ENCODE measurements at regions not wholly inside any gene's neighbourhood (a gene's known extent, or its start where the extent isn't known, plus 50 kb on each side); places are given as distances from the start of the nearest gene placed in this dataset.

DNA sequence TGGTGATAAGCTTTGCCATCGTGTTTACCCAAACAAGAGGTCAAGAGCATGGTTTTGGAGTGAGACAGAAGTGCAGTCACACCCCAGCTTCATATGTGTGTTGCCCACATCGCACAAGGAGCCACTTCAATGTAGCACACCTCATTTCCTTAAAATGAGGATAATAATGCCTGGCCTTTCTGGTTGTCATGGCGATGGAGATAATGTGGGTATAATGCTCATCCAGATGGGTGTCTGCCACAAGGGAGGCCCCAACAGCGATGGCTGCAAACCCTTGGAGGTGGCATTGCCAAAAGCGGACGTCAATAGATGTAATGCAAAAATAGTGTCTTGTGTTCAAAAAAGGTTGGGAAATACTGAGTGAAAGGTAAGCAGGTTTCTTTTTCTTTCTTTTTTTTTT is 83.1 kb upstream of the AJAP1 start:
- DNase-seq (ENCODE audit: low read depth in 2 of 2), result no peak

DNA sequence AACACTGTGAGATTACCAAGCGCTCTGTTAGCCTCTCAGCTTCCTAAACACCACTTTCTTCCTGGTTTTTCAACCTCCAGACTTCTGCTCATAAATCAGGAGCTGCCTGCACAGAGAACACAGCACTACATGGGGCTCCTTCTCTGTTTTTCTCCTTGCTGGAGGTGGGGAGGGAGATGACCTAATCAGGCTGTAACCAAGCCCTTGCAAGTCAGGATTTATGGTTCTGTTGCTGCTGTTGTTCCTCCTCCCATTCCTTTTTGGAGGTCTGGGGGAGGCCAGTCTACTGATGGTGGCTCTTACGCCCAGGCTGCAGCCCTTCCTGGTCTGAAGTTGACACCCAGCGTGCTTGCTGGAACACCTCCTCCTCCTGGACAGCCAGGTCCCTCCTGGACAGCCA is 80.9 kb upstream of the AJAP1 start:
- no peak for DNase-seq (ENCODE audit: low read depth in 2 of 2)

DNA sequence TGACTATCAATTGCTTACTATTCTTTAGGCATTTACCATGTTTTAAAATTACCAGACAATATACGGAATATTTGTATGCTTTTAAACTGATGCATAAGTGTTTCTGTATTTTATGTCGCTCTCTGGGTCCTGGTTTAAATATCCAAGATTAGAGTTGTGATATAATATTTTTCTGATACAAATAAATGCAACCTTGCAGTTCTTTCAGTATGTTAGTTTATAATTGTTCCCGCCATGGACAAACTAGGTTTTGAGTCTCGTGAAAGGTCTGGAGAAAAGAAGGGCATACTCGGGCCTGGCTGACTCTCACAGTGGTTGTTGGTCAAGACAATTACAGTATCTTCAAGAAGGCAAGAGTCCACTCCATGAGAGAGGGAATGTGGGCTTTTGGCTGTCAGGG is 72.6 kb upstream of the AJAP1 start:
- no peak for DNase-seq (ENCODE audit: low read depth in 2 of 2)

DNA sequence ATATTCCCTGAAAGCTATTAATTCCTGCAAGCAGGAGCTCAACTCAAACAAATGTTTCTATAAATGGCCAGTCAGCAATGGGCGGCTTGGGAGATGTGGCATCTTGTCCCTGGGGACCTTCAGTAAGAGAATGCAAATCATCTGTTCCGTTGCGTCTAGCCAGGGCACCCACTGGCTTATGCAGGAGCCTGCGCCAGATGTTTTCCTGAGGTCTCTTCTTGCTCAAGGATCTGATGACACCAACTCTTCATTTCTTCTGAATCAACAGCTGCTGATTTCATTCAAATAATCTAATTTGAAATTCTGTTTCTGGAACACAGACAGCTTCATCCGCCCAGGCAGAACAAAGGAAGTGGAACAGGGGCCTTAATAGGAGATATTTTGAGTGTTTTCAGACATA is 70.0 kb upstream of the AJAP1 start:
- no peak for DNase-seq (ENCODE audit: low read depth in 2 of 2)

DNA sequence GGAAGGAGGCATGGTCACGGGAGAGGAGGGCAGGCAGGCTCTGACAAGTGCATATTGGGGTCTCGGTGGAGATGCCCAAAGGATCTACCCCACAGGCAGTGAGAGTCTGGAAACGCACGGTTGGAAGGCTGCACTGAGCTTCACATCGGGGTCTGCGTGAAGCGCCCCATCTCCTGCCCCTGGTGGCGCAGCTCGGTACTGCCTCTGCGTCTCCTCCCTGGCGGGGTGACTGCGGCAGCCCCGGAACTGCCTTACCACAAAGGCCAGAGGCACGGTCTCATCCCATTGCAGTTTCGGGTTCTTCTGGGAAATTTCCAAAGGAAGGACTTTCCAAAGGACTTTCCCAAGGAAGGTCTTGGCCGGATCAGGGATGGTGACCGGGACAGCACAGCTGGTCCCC is 69.2 kb upstream of the AJAP1 start:
- DNase-seq (ENCODE audit: low read depth in 2 of 2), result peak; percentile 34 to 67

DNA sequence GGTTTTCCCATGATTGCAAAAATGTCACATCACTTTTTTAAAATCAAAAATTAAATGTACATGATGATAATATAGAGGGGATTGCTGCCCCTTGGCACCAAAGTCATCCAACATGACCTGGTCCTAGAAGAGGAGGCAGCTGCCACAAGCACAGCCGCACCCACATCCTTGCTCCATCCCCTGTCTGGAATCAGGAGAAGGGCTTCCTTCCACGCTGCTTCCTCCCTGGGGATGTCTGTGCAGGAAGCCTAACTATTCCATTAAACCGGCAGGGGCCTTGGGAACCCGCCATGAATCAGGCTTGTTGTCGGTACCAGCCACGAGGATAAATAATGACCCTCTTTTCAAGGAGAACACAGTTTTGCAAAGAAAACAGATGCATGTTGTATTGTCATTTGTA is 68.7 kb upstream of the AJAP1 start:
- DNase-seq (ENCODE audit: low read depth in 2 of 2), result no peak

DNA sequence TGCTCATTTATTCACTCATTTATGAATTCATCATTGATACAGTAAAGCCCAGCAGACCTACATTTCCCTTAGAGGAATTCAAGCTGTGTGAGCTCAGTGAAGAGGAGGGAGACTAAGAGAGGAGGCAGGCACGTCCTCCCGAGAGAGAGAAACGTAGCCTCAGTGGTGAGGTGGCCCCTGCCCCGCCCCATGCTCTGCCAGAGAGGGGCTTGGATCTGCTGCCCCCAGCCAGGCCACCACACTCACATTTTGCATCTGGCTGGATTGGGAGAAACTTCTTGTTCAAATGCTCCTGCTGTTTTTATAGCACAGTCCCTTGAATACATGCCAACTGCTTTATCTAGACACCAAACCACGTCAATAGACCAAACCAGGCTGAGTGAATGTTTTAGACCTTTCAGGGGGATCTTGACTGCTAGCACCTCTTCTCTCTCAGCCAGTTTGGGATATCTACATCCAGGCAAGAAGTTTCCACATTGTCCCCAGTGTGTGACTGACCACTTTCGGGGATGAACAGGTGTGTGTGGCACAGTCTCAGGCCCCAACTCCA is 67.7 kb upstream of the AJAP1 start:
- DNase-seq (ENCODE audit: low read depth in 2 of 2), result no peak

DNA sequence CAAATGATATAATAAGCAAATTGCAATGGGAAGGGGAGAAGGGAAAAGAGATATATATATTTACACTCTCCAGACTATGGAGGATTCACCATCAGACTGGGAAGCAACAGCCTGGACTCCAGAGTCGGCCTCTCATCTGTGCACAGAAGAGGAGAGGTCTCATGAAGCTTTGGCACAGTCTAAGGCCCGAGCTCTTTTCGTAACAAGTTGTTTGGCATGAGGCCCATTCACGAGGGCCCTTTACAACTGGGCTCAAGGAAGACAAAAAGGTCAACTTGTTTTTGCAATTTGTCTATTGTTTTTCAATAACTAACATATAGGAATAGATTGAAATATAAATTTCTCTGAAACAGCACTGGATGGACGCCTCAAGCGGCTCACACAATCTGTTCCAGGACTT is 66.7 kb upstream of the AJAP1 start:
- no peak for DNase-seq (ENCODE audit: low read depth in 2 of 2)

DNA sequence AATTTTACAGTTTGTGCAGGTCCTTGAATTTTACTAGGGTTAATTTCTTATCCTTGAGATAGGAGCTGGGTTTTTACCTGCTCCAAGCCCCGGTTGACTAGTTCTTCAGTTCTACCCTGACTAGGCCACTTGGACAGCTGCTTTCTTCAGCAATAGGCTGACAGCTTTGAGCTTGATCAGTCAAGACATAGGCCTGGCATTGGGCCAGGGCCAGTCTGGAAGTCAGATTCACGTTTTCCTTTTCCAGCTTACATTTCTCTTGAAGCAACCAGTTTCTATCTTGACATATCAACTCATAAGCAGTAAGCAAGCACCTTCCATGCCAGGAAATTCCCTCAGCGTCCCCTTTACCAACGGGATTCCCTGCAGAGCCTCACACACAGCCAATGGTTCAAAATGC is 63.7 kb upstream of the AJAP1 start:
- DNase-seq (ENCODE audit: low read depth in 2 of 2), result no peak

DNA sequence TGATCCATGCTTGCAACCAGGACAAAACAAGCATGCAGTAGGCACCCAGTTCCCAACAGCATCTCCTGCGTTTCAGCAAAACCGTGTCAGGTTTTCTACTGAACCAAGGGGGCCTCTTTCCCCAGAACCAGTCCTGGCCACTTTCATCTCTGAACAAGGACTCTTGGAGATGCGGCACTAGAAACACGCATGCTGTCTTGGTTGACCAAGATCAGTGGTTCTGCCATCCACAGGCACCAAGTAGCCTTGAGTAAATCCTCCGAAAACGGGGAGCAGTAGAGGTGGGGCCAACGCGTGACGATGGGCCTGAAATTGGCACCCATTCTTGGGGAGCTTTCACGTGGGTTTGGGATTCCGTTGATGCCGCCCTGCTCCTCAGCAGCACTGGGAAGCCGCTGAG is 62.5 kb upstream of the AJAP1 start:
- no peak for DNase-seq (ENCODE audit: low read depth in 2 of 2)

DNA sequence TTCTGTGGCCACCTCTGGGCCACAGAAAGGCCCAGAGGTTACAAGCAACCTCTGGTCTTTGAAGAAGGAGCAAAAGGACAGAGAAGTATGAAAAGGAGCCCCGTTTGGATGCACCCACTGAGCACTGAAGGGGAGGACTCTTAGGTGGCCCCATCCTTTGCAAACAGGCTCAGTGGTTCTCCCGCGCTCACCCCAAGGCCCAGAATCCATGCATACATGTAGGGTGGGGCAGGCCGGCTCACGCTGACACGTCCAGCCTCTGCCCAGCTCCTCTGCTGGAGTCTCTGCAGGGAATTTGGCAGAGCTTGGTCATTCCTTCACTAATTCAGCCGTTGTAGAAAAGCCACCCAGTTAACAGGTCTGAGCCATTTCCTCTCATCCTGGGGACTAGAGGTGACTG is 61.3 kb upstream of the AJAP1 start:
- DNase-seq (ENCODE audit: low read depth in 2 of 2), result no peak

DNA sequence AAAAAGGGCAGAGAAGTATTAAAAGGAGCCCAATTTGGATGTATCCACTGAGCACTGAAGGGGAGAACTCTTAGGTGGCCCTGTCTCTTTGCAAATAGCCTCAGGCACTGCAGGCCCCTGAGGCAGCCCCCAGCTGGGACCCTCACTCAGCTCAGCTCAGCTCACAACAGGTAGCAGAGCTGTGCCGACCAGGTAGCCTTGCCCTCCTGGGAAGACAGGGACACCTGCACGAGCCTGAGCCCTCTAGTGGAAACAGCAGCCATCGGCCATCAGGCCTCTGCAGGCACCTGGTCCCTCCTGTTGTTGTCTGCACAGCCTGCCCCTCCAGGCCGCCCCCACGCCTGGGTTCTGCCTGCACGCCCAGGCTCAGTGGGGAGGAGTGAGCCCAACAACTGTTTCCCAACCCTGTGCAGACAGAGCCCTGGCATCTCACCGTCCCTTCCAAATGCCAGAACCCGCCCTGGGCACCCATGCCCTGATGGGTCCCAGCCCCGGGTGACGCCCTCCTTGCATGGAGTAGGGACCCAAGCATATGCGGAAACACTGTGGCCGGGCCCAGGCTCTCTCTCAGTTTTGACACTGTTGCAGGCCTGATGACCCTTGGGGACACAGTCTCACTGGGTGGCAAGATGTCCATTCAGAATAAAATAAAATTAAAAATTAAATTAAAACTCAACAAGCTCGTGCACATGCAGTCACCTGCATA is 60.0 kb upstream of the AJAP1 start:
- DNase-seq (ENCODE audit: low read depth in 2 of 2), result no peak

DNA sequence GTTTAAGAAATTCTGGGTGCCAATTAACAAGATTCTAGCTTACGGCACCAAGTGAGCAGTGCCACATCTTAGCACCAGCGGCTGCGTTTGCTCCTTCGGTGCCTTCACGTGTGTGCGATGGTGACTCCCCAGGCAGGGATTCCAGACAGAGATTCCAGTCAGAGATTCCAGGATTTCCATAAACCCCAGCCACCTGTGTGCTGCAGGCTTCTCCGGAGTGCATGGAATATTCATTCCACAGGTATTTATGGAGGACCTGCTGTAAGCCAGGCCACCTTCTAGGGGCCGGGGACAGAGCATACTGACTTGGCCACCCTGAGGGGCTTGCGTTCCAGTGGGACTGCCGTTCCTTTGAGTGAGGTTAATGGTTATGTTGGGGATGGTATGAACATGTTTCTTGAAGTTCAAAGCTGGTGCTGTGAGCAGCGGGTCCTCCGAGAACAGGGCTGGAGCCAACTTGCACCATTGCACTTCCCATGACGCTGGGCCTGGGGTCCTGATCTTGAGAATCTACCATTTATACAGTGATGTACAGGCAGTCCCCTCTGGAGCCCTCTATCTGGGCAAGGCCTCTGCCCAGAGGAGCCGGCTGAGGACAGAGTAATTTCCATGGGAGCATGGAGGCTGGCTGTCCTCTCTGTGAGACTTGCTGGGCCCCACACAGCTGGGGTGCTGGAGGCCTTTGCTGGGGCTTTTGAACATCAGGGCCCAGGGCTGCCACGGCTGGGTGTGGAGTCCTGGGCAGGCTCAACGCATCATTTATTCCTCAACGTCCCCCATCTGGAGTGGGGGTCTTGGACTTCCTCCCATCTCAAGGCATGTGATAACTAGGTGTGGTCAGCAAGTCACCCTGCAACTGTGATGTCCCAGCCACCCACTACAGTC is 58.8 kb upstream of the AJAP1 start:
- DNase-seq (ENCODE audit: low read depth in 2 of 2), result no peak

DNA sequence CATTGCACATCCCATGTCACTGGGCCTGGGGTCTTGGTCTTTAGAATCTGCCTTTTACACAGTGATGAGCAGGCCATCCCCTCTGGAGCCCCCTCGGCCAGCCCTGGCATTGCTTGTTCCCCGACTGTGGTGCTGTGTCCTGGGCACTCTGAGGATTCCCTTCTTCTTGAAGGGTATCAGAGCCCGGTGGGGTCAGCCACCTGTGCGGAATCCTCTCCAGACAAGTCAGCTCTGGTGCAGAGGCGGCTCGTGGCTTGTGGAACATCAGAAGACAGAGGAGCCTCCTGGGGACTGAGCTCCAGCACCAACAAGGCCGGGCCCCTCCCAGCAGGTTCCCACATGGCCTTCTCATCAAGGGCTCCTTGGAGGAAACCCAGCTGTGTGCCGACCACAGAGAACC is 57.9 kb upstream of the AJAP1 start:
- DNase-seq (ENCODE audit: low read depth in 2 of 2), result no peak

DNA sequence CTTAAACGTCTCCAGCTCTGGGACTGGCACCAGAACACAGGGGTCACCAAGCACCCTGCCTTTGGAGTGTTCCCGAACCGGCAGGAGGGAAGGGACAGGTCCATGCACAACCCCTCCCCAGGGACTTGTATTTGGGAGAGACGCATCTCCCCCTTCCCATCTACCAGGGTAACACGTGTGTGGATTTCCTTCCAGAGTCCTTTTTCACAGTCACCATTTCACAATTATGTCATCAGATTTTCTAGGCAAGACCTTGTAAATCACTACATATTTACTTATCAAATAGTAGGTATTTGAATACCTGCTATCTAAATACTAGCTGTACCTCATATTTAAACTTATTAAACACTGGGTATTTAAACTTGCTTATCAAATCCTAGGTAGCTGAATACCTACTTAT is 57.4 kb upstream of the AJAP1 start:
- DNase-seq (ENCODE audit: low read depth in 2 of 2), result no peak

DNA sequence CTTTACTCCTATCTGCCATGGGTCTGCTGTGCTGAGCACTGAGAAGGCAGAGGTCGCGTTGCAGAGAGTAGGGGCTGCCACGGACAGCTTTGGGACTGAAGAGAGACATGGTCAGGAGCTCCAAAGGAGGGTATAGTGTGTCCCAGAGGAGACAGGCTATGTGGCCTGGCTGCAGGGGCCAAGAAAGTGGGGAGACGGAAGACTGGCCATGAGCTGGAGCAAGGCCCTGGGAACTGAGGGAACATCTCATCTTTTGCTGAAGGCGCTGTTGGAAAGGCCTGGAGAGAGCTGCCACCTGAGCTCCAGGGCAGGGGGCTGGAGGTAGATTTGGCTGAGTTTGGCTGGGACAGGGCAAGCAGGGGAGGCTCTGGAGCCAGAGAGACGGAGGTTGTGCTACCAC is 55.8 kb upstream of the AJAP1 start:
- no peak for DNase-seq (ENCODE audit: low read depth in 2 of 2)

DNA sequence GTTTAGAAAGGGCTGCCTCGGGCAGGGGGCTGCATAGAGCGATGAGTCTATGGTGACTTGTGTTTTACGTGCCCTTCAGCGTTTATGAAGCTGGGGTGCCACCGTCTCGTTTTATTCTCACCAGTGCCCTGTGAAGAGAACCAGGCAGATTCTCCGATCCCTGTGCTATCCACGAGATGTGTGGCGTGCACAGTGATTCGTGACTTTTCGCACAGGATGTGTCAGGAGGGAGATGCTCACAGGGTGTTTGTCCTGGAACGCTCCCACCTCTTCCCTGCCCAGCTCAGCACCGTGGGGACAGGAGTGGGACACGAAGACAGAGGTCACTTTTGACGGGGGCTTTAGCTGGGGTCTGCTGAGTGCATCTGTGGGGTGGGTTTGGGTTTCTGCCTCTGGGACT is 54.9 kb upstream of the AJAP1 start:
- no peak for DNase-seq (ENCODE audit: low read depth in 2 of 2)

DNA sequence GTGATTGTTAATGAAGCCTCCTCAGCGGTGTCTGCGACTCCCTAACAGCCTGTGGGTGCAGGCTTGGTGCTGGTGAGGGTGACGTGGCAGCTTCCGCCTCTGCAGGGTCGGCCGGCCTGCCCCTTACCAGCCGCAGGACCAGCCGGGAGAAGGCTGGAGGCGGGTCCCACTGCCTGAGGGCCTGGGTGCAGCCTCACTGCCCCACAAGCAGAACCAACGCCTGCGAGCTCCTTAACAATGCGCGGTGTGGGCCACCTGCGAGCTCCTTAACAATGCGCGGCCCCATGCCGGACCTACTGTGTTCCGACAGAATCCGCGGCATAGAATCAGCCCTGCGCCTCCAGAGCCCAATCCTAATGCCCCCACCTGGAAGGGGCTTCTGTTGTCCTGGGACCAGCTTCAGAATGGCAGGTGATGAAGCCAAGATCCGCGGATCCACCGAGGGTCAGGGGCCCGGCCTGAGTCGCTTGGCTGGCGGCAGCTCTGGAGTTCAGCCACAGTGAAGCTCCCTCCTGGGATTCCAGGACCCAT is 54.4 kb upstream of the AJAP1 start:
- no peak for DNase-seq (ENCODE audit: low read depth in 2 of 2)

DNA sequence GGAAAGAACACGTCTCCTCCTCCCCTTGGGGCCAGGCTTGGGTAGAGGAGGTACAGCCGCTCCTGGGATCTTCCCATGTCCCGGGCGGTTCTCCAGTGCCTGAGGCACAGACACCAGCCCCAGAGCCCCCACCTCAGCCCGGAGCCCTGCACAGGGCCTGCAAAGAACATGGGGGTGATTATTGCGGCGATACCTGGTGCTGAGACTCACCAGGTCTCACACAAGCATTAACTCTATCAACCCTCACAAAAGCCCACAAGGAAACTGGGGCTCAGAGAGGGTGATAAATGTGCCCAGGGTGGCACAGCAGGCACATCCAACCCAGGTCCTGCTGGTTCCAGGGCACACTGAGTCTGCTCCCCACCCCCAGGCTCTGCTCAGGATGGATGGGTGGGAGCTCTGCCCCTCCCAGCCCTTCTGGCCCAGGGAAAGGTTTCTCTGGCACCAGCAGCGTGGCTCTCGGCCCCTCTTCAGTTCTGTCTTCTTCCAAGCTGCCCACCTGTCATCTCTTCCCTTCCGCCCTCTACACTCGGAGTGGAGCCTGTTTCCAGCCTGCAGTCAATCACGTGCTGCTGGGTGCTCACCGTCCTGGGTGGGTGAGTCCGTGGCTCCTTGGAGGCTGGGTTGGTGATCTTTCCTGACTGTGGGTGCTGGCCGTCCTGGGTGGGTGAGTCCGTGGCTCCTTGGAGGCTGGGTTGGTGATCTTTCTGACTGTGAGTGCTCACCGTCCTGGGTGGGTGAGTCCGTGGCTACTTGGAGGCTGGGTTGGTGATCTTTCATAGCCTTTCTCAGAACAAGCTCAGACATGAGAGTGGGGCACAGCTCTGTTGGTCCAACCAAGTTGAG is 53.6 kb upstream of the AJAP1 start:
- DNase-seq (ENCODE audit: low read depth in 2 of 2), result no peak

DNA sequence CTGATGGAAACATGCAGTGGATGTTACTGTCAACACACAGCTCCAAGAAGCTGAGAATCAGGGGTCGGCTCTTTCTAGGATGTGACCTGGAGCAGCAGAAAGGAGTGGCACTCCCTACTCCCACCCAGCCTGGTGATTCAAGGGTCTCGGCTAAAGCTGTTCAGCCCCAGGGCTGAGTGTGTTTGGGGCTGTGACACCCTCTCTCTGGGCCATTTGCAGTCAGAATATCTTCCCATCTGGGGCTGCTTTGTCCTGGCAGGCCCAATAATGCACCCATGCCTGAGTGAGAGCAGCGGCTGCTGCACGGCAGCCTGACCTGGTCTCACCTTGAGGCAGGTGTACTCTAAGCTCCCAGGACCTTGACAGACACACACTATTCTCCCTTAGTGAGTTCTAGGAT is 52.5 kb upstream of the AJAP1 start:
- DNase-seq (ENCODE audit: low read depth in 2 of 2), result no peak

DNA sequence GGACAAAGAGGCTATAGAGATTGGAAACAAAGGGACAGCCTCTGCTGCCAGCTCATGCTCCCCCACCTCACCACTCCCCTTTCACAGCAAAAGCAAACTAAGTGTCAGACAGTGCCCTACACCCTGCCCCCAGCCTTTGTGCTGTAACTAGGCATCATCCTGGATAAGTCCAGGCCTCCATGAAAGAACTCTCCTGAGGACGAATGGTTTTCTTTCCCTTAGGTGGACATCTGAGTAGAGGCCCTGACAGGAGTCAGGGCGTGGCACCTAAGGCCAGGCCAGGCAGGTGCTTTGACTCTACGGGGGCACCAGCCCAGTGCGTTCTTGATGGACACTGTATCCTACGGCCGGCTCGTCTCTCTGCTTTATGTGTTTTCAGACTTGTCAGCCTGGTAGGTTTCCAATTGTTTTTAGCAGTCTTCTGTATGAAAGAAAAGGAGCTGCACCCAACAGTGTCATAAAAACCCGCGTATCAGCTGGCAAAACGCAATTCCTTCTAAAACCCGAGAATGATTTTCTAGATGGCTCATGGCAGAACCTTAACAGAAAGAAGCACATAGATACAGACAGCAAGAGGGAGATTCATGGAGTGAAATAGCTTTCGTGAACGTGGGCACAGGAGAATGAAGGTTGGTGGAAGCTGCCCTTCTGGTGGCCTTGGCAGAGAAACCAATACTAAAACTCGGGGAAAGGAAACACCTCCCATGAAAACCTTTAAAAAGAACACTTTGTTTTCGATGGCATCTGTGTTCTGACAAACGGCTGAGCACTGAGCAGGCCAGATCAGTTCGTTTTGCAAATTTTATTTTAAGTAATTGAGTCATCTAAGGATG is 51.7 kb upstream of the AJAP1 start:
- DNase-seq (ENCODE audit: low read depth in 2 of 2), result no peak
